ENCODE measurements at regions not wholly inside any gene's neighbourhood (a gene's known extent, or its start where the extent isn't known, plus 50 kb on each side); places are given as distances from the start of the nearest gene placed in this dataset.

- TF ChIP-seq CTCF (IDR thresholded peaks at IDR 0.05) (no peak), POLR2A (IDR thresholded peaks at IDR 0.05) (no peak)
These were observed 181.2 kb upstream of the MIS18BP1 start for GRCh38 chr14:45434221-45434620.
